Erythroblast (primary cell): ENCODE measurements at regions not wholly inside any gene's neighbourhood (a gene's known extent, or its start where the extent isn't known, plus 50 kb on each side); places are given as distances from the start of the nearest gene placed in this dataset.

Experiments used
- GATA1 ChIP-seq: IDR thresholded peaks from 2 replicates; pipeline ENCODE4 v1.6.1; 2011; ENCODE audit warnings: low read depth, mild to moderate bottlenecking, control low read depth, low read length, moderate library complexity
- POLR2A ChIP-seq: IDR thresholded peaks from 2 replicates; pipeline ENCODE4 v1.6.1; 2011; ENCODE audit warnings: mild to moderate bottlenecking, low read length

DNA sequence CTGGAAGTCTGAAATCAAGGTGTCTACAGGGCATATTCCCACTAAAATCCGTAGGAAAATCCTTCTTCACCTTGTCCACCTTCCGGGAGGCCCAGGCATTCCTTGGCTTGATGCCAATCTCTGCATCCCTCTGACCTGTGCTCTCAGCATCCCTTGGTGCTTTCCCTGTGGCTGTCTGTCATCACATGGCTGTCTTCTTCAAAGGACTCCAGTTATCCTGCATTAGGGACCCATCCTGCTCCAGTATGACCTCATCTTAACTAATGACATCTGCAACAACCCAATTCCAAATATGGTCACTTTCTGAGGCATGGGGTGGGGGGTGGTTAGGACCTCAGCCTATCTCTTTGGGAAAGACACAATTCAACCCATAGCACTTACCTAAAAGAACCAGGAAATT is 423.8 kb downstream of the IRS2 start:
- no peak for TF ChIP-seq POLR2A
- no peak for TF ChIP-seq GATA1
